T-helper 2 cell treated with Interferon-gamma antibody and Interleukin-4, amounts not matched to agents 100 ng/mL and 5 ng/mL, for 36 hours (primary cell): ENCODE measurements at regions not wholly inside any gene's neighbourhood (a gene's known extent, or its start where the extent isn't known, plus 50 kb on each side); places are given as distances from the start of the nearest gene placed in this dataset.

Experiments used
- intact Hi-C: fragments of 100-400 bp; cut with micrococcal nuclease; formaldehyde crosslinking; loops from one replicate; pipeline ENCODE4 v1.15.1; 2023

GRCh38 chr4:147052361-147052760, 106.7 kb upstream of the TTC29 start:
- intact Hi-C loops: no loop called here

DNA sequence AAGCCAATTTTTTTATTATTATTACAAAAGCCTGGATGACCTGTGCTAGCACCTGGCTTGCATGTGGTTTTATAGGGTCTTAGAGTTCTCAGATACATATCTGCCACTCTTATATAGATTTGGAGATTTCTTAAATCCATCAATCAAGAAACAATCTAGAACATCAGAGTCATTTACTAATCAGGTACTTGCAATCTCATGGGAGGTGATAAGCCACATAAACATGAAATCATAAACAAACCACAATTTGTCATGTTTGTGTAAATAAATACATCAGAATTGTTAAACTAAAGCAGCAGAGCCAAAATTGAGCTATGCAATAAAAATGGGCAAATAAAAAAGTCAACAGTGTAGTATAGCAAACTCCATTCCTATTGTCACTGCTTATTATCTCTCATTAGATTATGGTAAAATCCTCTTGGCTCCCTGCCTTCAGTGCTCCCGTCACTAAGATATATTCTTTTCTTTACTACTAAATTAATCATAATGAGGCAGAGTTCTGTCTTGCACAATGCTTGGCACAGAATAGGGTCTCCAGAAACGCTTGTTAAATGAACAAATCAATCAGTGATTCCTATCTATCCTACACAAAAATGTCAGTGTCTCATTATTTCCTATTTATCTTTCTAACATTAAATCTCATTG, 108.7 kb upstream of the TTC29 start:
- intact Hi-C loops: no loop called here

DNA sequence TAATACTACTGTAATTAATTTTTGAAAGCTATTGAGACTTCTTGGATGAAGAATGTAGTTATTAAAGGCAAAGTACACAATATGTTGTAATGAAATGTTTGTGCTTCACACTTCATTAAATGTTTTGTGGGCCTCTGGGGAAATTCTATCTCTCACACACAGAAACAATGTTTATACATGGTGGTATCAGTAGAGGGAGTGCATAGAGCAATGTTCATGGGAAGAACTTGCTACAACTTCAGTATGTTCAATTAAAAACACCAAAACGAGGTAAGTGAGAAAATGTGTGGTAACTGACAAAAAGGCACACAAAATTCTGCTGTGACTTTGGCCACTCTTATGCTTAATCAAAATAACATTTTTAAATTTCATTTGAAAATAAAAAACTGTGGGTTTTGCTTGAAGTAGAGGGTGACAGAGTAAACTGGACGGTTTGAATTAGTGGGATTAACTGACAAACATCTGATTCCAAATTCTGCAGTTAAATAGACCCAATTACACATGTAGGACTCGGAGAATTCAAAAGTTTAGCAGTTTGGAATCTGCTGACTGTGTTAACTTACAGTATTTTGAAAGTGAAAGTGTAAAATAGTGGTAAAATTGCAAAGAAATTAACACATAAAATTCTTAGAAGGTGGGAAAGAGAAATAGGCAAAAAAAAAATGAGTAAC, 111.4 kb upstream of the TTC29 start:
- intact Hi-C loops: no loop called here

GRCh38 chr4:147057611-147058190, 112.0 kb upstream of the TTC29 start:
- intact Hi-C loops: no loop called here

- intact Hi-C loops: no loop called here
Measured at GRCh38 chr4:147059064-147059731, 113.5 kb upstream of the TTC29 start.

DNA sequence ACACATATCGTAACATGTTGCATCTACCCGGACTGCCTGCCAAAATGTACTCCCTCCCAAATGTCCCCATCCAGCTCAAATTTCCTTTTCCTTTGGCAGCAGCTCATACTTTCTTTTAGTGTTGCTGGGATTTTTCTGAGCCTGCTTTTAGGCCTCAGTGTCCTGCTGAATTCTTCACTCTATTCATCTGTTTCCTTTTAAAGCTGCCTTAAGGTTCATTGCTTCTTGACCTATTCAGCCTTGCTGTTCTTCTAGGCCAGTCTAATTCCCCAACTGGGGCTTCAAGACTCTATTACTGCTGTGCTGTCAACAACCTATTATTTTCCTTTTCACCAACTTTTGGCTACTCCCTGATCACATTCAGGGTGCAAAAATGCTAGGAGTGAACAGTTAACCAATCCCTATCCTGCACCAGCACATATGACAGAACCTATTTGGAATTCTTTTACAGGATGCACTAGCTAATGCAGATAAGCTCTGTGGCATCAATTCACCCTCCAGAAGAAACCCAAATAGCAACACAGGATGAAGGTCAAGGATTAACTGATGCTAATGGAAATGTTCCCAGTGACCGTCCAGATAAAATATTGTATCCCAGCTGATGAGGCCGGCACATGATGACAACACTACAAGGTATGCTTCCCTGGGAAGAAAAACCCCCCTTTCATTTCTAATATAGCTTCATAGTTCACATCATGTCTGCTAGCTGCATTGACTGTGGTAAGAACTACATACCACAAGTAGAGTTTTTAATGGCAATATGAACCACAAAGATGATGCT, 114.7 kb upstream of the TTC29 start:
- intact Hi-C loops: no loop called here

- intact Hi-C loops: no loop called here
Measured at GRCh38 chr4:147064856-147065255, 119.2 kb upstream of the TTC29 start.

GRCh38 chr4:147068564-147068963, 122.9 kb upstream of the TTC29 start:
- intact Hi-C loops: no loop called here

- intact Hi-C loops: no loop called here
Measured at GRCh38 chr4:147071209-147071740, 125.6 kb upstream of the TTC29 start.

DNA sequence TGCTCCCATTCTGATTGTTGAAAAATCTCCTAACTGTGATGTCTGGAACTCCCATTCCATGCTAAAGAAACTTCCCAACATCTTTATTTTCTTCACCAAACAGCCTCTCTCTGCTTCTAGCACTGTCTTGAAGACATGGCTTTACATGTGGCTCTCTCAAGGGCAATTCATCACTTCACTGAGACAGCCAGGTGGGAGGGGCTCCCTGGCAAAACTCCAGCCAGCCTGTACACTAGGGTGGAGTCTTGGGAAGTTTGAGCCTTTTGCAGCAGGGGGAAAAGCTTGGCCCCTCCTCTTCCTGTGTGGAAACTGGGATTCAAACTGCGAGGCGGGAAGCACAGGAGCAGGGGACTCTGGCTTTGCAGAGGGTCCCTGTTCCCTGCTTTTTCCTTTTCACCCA, 130.5 kb upstream of the TTC29 start:
- intact Hi-C loops: no loop called here

DNA sequence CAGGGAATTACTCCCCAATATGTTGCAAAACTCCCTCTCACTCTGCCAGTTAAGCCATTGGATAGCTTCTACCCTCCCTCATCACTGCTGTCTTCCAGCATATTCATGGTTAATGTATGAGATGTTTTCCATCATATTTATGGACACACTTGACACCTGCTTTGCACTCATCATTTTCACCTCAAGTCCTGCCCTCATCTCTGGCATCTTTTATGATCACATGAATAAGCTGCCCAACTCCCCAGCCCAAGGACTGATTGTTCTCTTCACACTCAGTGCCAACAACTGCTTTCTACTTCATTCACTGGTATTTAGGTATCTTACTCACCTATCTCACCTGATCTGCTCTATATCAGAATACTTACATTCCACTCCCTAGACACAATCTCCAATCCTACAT, 131.1 kb upstream of the TTC29 start:
- intact Hi-C loops: no loop called here

GRCh38 chr4:147078362-147078761, 132.7 kb upstream of the TTC29 start:
- intact Hi-C loops: no loop called here

GRCh38 chr4:147078875-147079658, 133.4 kb upstream of the TTC29 start:
- intact Hi-C loops: no loop called here

DNA sequence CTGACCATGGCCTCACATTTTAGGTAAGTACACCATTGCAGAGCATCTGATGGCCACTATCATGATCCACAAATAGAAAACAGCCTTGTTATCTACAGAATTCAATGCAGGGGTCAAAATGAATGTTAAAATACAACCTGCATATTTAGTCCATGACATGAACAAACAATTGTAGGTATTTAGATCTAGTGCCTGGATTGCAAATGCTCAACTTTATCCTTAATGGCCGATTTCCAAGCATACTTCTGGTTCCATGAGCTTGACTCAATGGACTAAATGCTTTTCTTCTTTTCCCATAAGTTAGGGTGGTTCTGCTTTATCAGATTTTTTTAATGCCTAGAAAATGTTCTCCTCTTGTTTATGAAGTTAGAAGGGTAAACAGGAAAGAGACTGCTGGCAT, 139.2 kb upstream of the TTC29 start:
- intact Hi-C loops: no loop called here

- intact Hi-C loops: no loop called here
Measured at GRCh38 chr4:147085781-147086180, 140.1 kb upstream of the TTC29 start.

DNA sequence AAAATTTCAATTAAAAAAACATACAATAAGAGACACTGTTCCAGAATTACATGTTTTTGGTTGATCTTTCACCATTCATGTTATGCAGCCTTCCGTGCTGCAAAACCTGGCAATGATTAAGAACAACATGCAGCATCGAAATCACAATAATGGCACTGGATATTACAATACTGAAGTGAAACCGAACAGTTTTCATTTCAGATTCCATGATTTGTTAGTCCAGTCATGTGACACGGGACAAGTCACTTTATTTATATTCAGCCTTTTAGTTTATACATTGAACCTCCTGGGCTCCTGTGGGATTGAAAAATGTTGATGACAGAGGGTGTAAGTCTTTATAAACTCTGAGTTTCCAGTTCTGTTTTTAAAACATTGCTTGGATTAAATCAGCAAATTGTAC, 142.5 kb upstream of the TTC29 start:
- intact Hi-C loops: no loop called here

DNA sequence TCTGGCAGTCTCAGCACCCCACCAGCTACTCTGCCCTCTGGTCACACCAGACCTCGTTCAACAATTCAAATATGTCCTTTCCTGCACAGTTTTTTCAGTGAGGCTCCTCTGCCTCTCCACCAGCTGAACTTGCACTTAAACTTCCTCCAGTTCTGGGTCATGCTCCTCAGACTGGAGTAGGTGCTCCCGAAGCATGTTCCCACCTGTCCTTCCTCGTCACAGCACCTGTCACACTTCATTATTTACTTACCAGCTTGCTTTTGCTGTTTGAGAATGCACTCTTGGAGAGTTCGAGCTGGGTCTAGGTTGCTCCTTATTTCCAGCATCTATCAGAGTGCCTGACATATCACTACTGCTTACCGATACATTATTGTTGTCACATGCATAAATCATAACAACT, 144.8 kb upstream of the TTC29 start:
- intact Hi-C loops: no loop called here

GRCh38 chr4:147093206-147093605, 147.5 kb upstream of the TTC29 start:
- intact Hi-C loops: no loop called here

GRCh38 chr4:147094238-147094637, 148.6 kb upstream of the TTC29 start:
- intact Hi-C loops: no loop called here
